22Rv1 (cell line): ENCODE measurements at regions not wholly inside any gene's neighbourhood (a gene's known extent, or its start where the extent isn't known, plus 50 kb on each side); places are given as distances from the start of the nearest gene placed in this dataset.

Source experiments
- ZFX ChIP-seq: fragments of 450-650 bp; IDR thresholded peaks from 2 replicates; pipeline ENCODE4 v1.6.1; 2017; ENCODE audit warnings: antibody characterized with exemption, borderline replicate concordance
- TF ChIP-seq, protein P1 (sequence below): fragments of 450-650 bp; IDR thresholded peaks from 2 replicates; pipeline ENCODE4 v1.5.1; 2017; ENCODE audit warnings: mild to moderate bottlenecking

DNA sequence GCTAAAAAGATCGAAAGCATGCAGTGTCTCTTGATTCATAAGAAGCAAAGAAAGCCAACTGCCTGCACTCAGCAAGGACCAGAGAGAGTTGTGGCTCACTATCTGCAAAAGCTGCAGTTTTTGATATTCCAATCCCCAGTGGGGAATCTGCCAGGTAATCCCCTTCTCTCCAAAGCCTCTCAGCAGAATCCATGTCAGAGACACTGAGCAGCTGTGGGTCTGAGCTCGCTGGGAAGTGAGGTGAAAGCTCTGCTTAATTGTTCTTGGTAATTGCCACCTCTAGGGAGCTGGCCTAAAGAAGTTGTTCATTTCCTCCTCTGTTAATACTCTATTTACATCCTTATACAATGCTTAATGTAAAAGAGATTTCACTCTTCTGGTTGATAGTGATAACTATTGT is 261.3 kb upstream of the LRRC4C start:
- TF ChIP-seq, protein P1, sequence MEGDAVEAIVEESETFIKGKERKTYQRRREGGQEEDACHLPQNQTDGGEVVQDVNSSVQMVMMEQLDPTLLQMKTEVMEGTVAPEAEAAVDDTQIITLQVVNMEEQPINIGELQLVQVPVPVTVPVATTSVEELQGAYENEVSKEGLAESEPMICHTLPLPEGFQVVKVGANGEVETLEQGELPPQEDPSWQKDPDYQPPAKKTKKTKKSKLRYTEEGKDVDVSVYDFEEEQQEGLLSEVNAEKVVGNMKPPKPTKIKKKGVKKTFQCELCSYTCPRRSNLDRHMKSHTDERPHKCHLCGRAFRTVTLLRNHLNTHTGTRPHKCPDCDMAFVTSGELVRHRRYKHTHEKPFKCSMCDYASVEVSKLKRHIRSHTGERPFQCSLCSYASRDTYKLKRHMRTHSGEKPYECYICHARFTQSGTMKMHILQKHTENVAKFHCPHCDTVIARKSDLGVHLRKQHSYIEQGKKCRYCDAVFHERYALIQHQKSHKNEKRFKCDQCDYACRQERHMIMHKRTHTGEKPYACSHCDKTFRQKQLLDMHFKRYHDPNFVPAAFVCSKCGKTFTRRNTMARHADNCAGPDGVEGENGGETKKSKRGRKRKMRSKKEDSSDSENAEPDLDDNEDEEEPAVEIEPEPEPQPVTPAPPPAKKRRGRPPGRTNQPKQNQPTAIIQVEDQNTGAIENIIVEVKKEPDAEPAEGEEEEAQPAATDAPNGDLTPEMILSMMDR, result no peak
- no peak for TF ChIP-seq ZFX
